ENCODE measurements at regions not wholly inside any gene's neighbourhood (a gene's known extent, or its start where the extent isn't known, plus 50 kb on each side); places are given as distances from the start of the nearest gene placed in this dataset.

DNA sequence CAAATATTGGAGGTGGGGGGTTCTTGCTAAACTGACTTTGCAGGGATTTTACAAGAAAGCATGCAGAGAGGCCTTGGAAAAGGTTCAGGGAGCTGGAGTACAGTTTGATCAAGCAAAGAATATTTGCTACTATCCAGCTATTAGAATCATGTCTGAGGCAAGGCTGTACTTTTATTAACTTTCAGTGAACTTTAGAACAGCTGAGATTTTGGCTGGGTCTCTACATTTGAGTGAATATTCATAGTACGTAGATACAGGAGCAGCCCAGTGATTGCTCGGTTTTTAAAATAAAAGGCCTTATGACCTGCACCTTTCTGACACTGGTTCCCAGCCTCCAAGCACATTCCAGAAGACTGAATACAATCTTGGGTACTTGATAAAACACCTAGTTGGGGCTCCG is 496.8 kb upstream of the AKR1E2 start:
- Histone ChIP-seq H3K27ac (ENCODE audit: extremely low read depth, low read depth, low read length) (no peak overlapping the region), H2AFZ (ENCODE audit: low read depth, low read length) (no peak overlapping the region), H4K20me1 (replicated peaks; ENCODE audit: control insufficient read depth, insufficient read depth, low read length) (no peaks in the 10 kb centered on the region), H3K9ac (ENCODE audit: insufficient read depth in 1 of 2, low read depth in 2 of 2, low read length in 2 of 2) (no peak overlapping the region), H3K4me2 (ENCODE audit: insufficient read depth, low read length) (no peak overlapping the region), H3K79me2 (ENCODE audit: control insufficient read depth, insufficient read depth, low read length) (no peaks in the 10 kb centered on the region), H3K36me3 (ENCODE audit: control insufficient read depth, insufficient read depth, low read length) (no peaks in the 10 kb centered on the region), H3K9me3 (replicated peaks; ENCODE audit: control insufficient read depth, insufficient read depth, low read depth, low read length) (peaks cover 15% of the 10 kb centered on the region), H3K4me3 (no peak overlapping the region), H3K27me3 (ENCODE audit: control insufficient read depth in 2 of 2, insufficient read depth in 2 of 2, low read length in 2 of 2) (no peaks in the 10 kb centered on the region; a peak in 1 of 5 replicates), H3K9me1 (ENCODE audit: control insufficient read depth, insufficient read depth, low read length) (no peaks in the 10 kb centered on the region), H3K4me1 (replicated peaks in 1 of 2; ENCODE audit: control insufficient read depth in 2 of 2, insufficient read depth in 2 of 2, low read length in 2 of 2) (no peaks in the 10 kb centered on the region)
- 0% methylated on average over 3 of the region's 3 CpGs for WGBS (ENCODE audit: insufficient coverage, low coverage, missing lambda C conversion rate)
- in situ Hi-C loops (cut with MboI) (no loop called here), intact Hi-C loops (cut with micrococcal nuclease) (no loop called here)
- FAIRE-seq (no peak), DNase-seq (ENCODE audit: extremely low read depth in 1 of 4, low spot score in 3 of 4) (no peak), ATAC-seq (no peak)
- ChIA-PET POLR2A (interaction anchor here (1.6 kb wide), 1 partner anchor 11 kb away, joined by 4 read pairs; no protein-coding TSS in a partner anchor), CTCF (ENCODE audit: low intra/inter-chr PET ratio) (no interaction called here)
- TF ChIP-seq SIN3B (IDR thresholded peaks at IDR 0.05; ENCODE audit: low read depth) = no peak
- no peak for TF ChIP-seq PPARD (CRISPR knock-in tag; IDR thresholded peaks at IDR 0.05)
- TF ChIP-seq, protein P1, sequence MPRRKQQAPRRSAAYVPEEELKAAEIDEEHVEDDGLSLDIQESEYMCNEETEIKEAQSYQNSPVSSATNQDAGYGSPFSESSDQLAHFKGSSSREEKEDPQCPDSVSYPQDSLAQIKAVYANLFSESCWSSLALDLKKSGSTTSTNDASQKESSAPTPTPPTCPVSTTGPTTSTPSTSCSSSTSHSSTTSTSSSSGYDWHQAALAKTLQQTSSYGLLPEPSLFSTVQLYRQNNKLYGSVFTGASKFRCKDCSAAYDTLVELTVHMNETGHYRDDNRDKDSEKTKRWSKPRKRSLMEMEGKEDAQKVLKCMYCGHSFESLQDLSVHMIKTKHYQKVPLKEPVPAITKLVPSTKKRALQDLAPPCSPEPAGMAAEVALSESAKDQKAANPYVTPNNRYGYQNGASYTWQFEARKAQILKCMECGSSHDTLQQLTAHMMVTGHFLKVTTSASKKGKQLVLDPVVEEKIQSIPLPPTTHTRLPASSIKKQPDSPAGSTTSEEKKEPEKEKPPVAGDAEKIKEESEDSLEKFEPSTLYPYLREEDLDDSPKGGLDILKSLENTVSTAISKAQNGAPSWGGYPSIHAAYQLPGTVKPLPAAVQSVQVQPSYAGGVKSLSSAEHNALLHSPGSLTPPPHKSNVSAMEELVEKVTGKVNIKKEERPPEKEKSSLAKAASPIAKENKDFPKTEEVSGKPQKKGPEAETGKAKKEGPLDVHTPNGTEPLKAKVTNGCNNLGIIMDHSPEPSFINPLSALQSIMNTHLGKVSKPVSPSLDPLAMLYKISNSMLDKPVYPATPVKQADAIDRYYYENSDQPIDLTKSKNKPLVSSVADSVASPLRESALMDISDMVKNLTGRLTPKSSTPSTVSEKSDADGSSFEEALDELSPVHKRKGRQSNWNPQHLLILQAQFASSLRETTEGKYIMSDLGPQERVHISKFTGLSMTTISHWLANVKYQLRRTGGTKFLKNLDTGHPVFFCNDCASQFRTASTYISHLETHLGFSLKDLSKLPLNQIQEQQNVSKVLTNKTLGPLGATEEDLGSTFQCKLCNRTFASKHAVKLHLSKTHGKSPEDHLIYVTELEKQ (CRISPR knock-in tag; IDR thresholded peaks at IDR 0.05) = no peak
- TF ChIP-seq FOS (IDR thresholded peaks at IDR 0.05; ENCODE audit: extremely low read depth, insufficient read length) = no peak
- TF ChIP-seq, protein P2, sequence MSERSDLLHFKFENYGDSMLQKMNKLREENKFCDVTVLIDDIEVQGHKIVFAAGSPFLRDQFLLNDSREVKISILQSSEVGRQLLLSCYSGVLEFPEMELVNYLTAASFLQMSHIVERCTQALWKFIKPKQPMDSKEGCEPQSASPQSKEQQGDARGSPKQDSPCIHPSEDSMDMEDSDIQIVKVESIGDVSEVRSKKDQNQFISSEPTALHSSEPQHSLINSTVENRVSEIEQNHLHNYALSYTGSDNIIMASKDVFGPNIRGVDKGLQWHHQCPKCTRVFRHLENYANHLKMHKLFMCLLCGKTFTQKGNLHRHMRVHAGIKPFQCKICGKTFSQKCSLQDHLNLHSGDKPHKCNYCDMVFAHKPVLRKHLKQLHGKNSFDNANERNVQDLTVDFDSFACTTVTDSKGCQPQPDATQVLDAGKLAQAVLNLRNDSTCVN (CRISPR knock-in tag; IDR thresholded peaks at IDR 0.05) = no peak
- no peak for TF ChIP-seq ZNF444 (CRISPR knock-in tag; IDR thresholded peaks at IDR 0.05)
- TF ChIP-seq EZH2 (IDR thresholded peaks at IDR 0.05; ENCODE audit: borderline replicate concordance, low read depth, low read length) = no peak
- TF ChIP-seq, protein P3, sequence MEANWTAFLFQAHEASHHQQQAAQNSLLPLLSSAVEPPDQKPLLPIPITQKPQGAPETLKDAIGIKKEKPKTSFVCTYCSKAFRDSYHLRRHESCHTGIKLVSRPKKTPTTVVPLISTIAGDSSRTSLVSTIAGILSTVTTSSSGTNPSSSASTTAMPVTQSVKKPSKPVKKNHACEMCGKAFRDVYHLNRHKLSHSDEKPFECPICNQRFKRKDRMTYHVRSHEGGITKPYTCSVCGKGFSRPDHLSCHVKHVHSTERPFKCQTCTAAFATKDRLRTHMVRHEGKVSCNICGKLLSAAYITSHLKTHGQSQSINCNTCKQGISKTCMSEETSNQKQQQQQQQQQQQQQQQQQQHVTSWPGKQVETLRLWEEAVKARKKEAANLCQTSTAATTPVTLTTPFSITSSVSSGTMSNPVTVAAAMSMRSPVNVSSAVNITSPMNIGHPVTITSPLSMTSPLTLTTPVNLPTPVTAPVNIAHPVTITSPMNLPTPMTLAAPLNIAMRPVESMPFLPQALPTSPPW (CRISPR knock-in tag; IDR thresholded peaks at IDR 0.05) = no peak
- TF ChIP-seq NONO (IDR thresholded peaks at IDR 0.05; ENCODE audit: low read depth in 2 of 2, low read length in 1 of 2) = no peak
- TF ChIP-seq ZNF75A (CRISPR knock-in tag; IDR thresholded peaks at IDR 0.05) = no peak
- no TSS peak for BruUV-seq (replicated peaks)

Measured in K562 (cell line).